HepG2 (cell line): ENCODE measurements at regions not wholly inside any gene's neighbourhood (a gene's known extent, or its start where the extent isn't known, plus 50 kb on each side); places are given as distances from the start of the nearest gene placed in this dataset.

ENCODE experiments used
- ATAC-seq: fragments of 200-7000 bp; cut with Tn5 transposase; 3 replicates; pipeline ENCODE4 v1.9.1; 2020; ENCODE audit warnings: mild to moderate bottlenecking, moderate library complexity
- BruUV-seq: library from RNA; stranded (reverse); fragments of 400-500 nt; replicated peaks from 2 replicates; lab custom pipeline; 2021; lab: Mats Ljungman, UMichigan
- CTCF ChIA-PET: fragments of 300-600 bp; formaldehyde crosslinking; extraction: SDS; loops from one replicate; lab custom pipeline; 2021; ENCODE audit warnings: low total read pairs, inconsistent platforms, low intra/inter-chr PET ratio; lab: Yijun Ruan, JAX
- POLR2A ChIA-PET: fragments of 350-600 bp; sonication (Branson Sonifier 250); formaldehyde crosslinking; loops from one replicate; lab custom pipeline; 2020; ENCODE audit warnings: antibody characterized with exemption, inconsistent platforms; lab: Yijun Ruan, JAX
- DNase-seq: peaks from one replicate; pipeline ENCODE4 v3.0.0-alpha.2; 2015; ENCODE audit warnings: low spot score
- FAIRE-seq: peaks from 3 replicates; lab custom pipeline; 2011; peaks lifted over from hg19 to GRCh38; lab: Jason Lieb, UNC
- H2AFZ ChIP-seq: one replicate; pipeline ENCODE4 v1.6.1; 2011; ENCODE audit warnings: low read length, inconsistent platforms
- H3K27ac ChIP-seq: fragments of 300-600 bp; 3 replicates; pipeline ENCODE4 v1.8.0; 2011; ENCODE audit warnings: mixed run types, mild to moderate bottlenecking, mixed read lengths, low read length, inconsistent platforms; ENCODE audit not compliant: insufficient read depth; ENCODE audit errors: extremely low read length
- H3K27me3 ChIP-seq, 2 experiments: fragments of 200-600 bp in 1 of 2; 2 replicates in 1 of 2; 3 replicates in 1 of 2; pipeline versions ENCODE4 v1.6.0 to v1.8.0; 2011; ENCODE audit warnings: low read length in 2 of 2, mild to moderate bottlenecking in 2 of 2, moderate library complexity in 2 of 2, inconsistent platforms in 1 of 2; ENCODE audit not compliant: insufficient read depth in 2 of 2, control insufficient read depth in 1 of 2
- H3K36me3 ChIP-seq, 2 experiments: fragments of 200-600 bp in 1 of 2; replicated peaks in 1 of 2; 2 replicates in 1 of 2; 3 replicates in 1 of 2; pipeline versions ENCODE4 v1.5.1 to v1.8.0; 2011; ENCODE audit warnings: low read length in 2 of 2, inconsistent platforms in 1 of 2; ENCODE audit not compliant: insufficient read depth in 2 of 2, control insufficient read depth in 1 of 2
- H3K4me1 ChIP-seq: 2 replicates; pipeline ENCODE4 v1.5.1; 2012; ENCODE audit warnings: low read length, inconsistent platforms; ENCODE audit not compliant: insufficient read depth
- H3K4me2 ChIP-seq: 2 replicates; pipeline ENCODE4 v1.6.0; 2011; ENCODE audit warnings: low read depth, low read length, inconsistent platforms
- H3K4me3 ChIP-seq, 3 experiments: fragments of 200-600 bp in 1 of 3; sonication (generic), shearing (Covaris generic) in 1 of 3; replicated peaks in 1 of 3; 2 replicates each; pipeline ENCODE4 v1.5.1; 2011 to 2016; ENCODE audit warnings: low read length in 3 of 3, inconsistent platforms in 2 of 3, low read depth in 2 of 3, mild to moderate bottlenecking in 2 of 3, control low read depth in 1 of 3, mixed read lengths in 1 of 3; ENCODE audit not compliant: insufficient read depth in 1 of 3
- H3K79me2 ChIP-seq: one replicate; pipeline ENCODE4 v1.6.1; 2011; ENCODE audit warnings: low read length, inconsistent platforms; ENCODE audit not compliant: insufficient read depth
- H3K9ac ChIP-seq: 2 replicates; pipeline ENCODE4 v1.6.0; 2011; ENCODE audit warnings: mild to moderate bottlenecking, low read depth, low read length, inconsistent platforms; ENCODE audit not compliant: insufficient read depth
- H3K9me3 ChIP-seq: 2 replicates; pipeline ENCODE4 v1.5.1; 2012; ENCODE audit warnings: mild to moderate bottlenecking, low read length
- H4K20me1 ChIP-seq: 2 replicates; pipeline ENCODE4 v1.6.0; 2011; ENCODE audit warnings: inconsistent platforms, mild to moderate bottlenecking, low read length, moderate library complexity; ENCODE audit not compliant: insufficient read depth
- KIAA2018 ChIP-seq: sonication (generic); formaldehyde crosslinking; IDR thresholded peaks from 2 replicates; pipeline ENCODE4 v1.5.0; 2020; ENCODE audit warnings: mild to moderate bottlenecking, missing genetic modification reagents, borderline replicate concordance
- KMT2A ChIP-seq: sonication (generic); formaldehyde crosslinking; IDR thresholded peaks from 2 replicates; pipeline ENCODE4 v1.4.0; 2020; ENCODE audit warnings: missing genetic modification reagents
- MXD3 ChIP-seq: IDR thresholded peaks from 2 replicates; pipeline ENCODE4 v1.6.1; 2016; ENCODE audit warnings: mild to moderate bottlenecking, missing biosample characterization, missing genetic modification reagents
- SNAI1 ChIP-seq: sonication (generic); formaldehyde crosslinking; IDR thresholded peaks from 2 replicates; pipeline ENCODE4 v1.5.0; 2020; ENCODE audit warnings: mild to moderate bottlenecking, missing genetic modification reagents, borderline replicate concordance
- TFDP1 ChIP-seq: IDR thresholded peaks from 2 replicates; pipeline ENCODE4 v1.6.1; 2016; ENCODE audit warnings: missing compliant biosample characterization, missing genetic modification reagents, borderline replicate concordance
- ZBTB10 ChIP-seq: sonication (generic); formaldehyde crosslinking; IDR thresholded peaks from 2 replicates; pipeline ENCODE4 v1.4.0; 2020; ENCODE audit warnings: missing genetic modification reagents, borderline replicate concordance
- ZBTB8A ChIP-seq: sonication (generic); formaldehyde crosslinking; IDR thresholded peaks from 2 replicates; pipeline ENCODE4 v1.4.0; 2020; ENCODE audit warnings: mild to moderate bottlenecking, low read depth, missing genetic modification reagents, borderline replicate concordance
- ZIK1 ChIP-seq: sonication (generic); formaldehyde crosslinking; IDR thresholded peaks from 2 replicates; pipeline ENCODE4 v1.5.0; 2020; ENCODE audit warnings: mild to moderate bottlenecking, low read depth, missing genetic modification reagents, borderline replicate concordance
- ZNF678 ChIP-seq: sonication (generic); formaldehyde crosslinking; IDR thresholded peaks from 2 replicates; pipeline ENCODE4 v1.4.0; 2020; ENCODE audit warnings: mild to moderate bottlenecking, missing genetic modification reagents
- WGBS: methylation state at CpG from one replicate; pipeline ENCODE4 v1.1.6; 2017; ENCODE audit warnings: low lambda C conversion rate; 5-methylcytosine and 5-hydroxymethylcytosine counted together
- in situ Hi-C: cut with HindIII; loops from 2 replicates; pipeline ENCODE4 v1.10.0; 2017; ENCODE audit warnings: low pct_unique_long_range_greater_than_20kb; ENCODE audit not compliant: extremely low pct_ligation_motif_present
- intact Hi-C: fragments of 100-400 bp; cut with micrococcal nuclease; formaldehyde crosslinking; loops from one replicate; pipeline ENCODE4 v1.10.0; 2022; ENCODE audit not compliant: unreplicated experiment
- TF ChIP-seq, protein P1 (sequence below): sonication (generic); formaldehyde crosslinking; IDR thresholded peaks from 2 replicates; pipeline ENCODE4 v1.8.0; 2022; ENCODE audit warnings: low read depth, missing genetic modification reagents

GRCh38 chr1:201633297-201633696, 94.4 kb downstream of the NAV1 start:
- Histone ChIP-seq H3K79me2 (no peaks in the 10 kb centered on the region), H3K9ac (no peak overlapping the region), H3K9me3 (no peaks in the 10 kb centered on the region), H3K4me1 (no peaks in the 10 kb centered on the region), H3K27ac (no peak overlapping the region), H4K20me1 (no peaks in the 10 kb centered on the region), H2AFZ (no peak overlapping the region), H3K36me3 (no peaks in the 10 kb centered on the region), H3K4me3 (no peak overlapping the region), H3K4me2 (no peak overlapping the region), H3K27me3 (peaks cover 1 to 6% of the 10 kb centered on the region in 2 experiments; a peak in 2 of 5 replicates)
- ChIA-PET POLR2A (no interaction called here), CTCF (no interaction called here)
- BruUV-seq: no TSS peak
- in situ Hi-C loops (no loop called here), intact Hi-C loops (no loop called here)
- ATAC-seq (no peak), DNase-seq (no peak), FAIRE-seq (no peak)
- WGBS: 81% methylated on average over 2 of the region's 2 CpGs
- no peak for TF ChIP-seq ZBTB8A (CRISPR knock-in tag)
- TF ChIP-seq SNAI1 (CRISPR knock-in tag): no peak
- TF ChIP-seq ZBTB10: no peak
- TF ChIP-seq KIAA2018 (CRISPR knock-in tag): no peak
- TF ChIP-seq ZIK1 (CRISPR knock-in tag): no peak
- TF ChIP-seq, protein P1, sequence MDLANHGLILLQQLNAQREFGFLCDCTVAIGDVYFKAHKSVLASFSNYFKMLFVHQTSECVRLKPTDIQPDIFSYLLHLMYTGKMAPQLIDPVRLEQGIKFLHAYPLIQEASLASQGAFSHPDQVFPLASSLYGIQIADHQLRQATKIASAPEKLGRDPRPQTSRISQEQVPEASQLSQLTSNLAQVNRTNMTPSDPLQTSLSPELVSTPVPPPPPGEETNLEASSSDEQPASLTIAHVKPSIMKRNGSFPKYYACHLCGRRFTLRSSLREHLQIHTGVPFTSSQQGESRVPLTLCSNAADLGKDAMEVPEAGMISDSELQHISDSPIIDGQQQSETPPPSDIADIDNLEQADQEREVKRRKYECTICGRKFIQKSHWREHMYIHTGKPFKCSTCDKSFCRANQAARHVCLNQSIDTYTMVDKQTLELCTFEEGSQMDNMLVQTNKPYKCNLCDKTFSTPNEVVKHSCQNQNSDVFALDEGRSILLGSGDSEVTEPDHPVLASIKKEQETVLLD (CRISPR knock-in tag): no peak
- TF ChIP-seq KMT2A: no peak
- TF ChIP-seq TFDP1 (CRISPR knock-in tag): no peak
- TF ChIP-seq MXD3 (CRISPR knock-in tag): no peak
- no peak for TF ChIP-seq ZNF678 (CRISPR knock-in tag)
